ENCODE measurements at regions not wholly inside any gene's neighbourhood (a gene's known extent, or its start where the extent isn't known, plus 50 kb on each side); places are given as distances from the start of the nearest gene placed in this dataset.
A peak's percentile ranks its signal among the peaks of the same experiment; 100 is the strongest.

DNA sequence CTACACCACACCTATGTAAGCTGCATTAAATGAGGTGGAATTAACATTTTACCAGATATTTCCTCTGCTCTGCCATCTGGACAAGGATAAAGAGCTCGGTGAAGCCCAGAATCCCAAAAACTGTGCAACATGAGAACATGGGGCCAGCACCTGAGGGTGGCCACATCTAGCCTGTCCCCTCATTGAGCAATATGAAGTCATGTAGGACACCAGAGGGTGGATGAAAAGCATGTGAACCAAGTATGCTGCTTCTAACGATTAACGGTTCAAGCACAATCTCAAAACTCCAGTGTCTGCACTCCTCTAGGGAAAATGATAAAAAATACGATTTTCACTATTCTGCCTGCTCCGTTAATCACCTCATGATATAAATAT is 545.8 kb downstream of the EBF1 start:
- DNase-seq (ENCODE audit: low read depth): no peak

DNA sequence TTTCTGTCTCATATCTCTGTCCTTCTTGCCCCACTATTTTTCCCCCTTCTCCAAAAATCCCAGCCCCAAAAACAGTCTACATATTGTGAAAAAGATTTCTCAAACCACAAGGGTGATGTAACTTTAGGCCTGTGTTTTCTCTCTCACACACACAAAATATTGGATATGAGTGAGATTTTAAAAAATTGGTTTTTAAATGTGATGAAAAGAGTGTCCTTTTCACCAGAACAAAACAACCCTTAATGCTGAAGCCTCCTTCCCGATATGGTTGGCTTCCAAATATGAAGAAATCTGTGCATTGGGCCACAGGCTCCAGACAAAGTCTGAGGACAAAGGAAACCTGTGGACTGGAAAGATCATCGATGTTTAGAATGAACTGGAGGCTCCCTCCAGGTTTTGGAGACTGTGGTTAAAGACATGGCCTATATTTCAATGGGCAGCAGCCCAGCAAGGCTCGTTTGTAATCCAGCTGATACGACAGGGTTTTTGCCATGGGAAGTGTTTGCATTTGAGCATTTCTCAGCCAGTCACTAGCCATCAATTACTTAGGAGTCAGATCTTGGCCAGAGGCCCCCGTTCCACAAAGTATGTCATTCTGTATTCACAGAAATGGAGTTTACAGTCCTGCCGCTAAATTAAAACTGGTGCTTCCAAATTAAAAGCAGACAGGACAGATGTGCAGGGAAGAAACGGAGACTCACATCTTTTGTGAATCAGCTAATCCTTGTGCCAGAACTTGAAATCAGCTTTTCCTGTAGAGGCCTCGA is 546.3 kb downstream of the EBF1 start:
- no peak for DNase-seq (ENCODE audit: low read depth)

DNA sequence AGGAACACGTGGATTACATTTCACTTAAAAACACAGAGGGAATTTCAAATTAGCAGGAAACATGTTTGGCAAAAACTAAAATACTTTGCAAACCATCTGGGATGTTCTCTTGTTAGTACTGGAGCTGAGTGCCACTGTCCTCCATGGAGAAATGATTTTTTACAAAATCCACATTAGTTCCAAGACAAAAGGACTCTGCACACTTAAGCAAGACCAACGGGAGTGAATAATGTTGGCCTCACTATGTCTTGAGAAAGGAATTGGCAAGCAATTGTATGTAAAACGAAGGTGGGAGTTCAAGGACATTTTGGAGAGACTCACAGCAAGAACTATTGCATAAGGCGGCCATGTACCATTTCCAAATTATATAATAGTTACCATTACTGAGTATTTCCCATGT is 547.5 kb downstream of the EBF1 start:
- no peak for DNase-seq (ENCODE audit: low read depth)

DNA sequence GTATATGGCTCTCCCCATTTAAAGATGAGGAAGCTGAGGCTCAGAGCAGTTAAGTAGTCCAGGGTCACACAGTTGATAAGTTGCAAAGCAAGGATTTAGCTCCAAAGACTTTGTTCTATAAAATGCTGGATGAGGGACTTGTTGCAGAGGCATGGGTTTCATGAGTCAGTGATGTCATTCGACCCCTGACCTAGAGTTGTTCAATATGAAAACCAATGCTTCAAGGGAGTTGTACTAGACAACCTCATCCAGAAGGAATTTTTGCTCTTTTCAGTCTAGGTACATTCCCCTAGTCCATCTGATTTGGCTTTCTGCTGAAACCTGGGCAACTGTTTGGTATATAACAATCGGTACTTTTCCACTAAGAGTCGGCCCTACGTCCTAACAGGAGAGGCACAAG is 550.4 kb downstream of the EBF1 start:
- DNase-seq (ENCODE audit: low read depth): peak; percentile 7

DNA sequence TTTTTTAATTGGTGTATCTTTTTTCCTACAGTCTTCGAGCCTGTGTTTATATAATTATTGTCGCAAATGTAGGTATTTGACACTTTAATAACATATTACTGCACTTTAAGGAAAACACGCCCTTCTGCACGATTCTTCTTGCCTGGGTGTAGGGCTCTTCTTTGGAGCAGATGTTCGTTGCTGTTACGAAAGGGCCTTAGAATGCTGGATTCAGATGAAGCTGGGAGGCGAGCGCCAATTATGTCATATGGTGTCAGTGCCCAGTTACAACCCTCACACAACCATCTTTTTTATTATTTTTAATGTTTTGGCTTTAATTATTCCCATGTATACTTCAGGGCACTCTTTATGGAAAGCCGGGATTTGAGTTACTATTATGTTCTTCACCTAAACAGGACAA is 553.0 kb downstream of the EBF1 start:
- no peak for DNase-seq (ENCODE audit: low read depth)

DNA sequence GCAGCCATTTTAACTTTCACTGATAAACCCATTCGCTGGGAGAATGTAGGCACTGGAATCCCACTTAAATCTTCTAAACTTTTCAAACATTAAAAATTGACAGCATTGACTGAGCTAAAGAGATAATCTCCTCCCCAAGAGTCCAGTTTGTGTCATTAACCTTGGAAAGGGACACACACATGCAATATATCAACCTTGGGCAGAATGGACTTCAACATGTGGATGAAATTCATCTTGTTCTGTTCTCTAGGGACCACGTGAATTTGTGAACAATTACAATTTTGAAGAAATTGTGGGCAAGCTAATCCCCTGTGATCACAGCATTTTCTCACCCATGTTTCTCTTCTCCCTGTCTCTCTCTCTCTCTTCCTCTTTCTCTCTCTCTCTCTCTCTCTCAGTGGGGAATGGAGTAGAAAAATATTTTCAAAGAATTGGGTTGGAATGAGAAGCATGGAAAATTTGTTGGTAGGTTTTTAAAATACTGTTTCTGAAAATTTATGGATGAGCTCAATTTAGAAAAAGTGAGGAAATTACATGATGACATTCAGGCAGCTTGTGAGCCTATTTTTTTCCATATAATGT is 553.7 kb downstream of the EBF1 start:
- no peak for DNase-seq (ENCODE audit: low read depth)

DNA sequence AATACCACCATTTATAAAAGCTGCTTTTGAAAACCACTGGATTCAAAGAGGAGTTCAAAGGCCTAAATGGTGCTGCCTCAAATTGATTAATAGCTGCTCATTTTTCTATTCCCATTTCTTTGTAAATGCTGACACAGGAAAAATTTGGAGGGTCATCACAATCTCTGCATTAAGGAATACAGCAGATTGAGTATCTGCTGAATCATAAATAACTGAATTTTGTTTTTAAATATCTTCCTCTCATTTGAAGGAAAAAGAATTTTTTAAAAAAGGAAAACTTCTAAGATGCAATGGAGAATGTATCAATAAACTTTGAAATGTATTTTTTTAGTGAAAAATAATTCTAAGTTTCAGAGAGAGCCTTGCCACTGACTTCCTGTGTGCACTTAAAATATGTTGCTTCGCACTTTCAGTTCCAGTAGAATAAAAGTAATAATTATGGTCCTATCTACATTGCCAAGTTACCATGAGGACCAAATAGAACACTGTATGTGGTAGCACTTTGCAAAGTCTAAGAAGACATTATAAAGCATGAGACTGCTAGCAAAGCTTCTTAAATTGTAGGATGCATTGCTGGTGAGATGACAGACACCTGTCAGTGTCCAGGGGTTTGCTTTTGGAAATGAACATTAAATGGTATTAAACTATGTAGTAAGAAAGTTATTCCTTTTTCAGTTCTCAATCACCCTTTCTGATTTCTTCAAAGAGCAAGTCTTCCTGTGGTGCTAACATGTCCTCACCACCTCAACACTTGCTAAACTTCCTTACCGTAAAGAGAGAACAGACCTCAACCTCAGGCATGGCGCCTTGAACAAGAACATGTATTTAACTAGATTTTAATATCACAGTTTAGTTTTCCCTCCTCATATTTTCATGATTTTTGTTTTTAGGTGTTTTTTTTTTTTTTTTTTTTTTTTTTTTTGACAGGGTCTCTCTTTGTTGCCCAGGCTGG is 555.1 kb downstream of the EBF1 start:
- no peak for DNase-seq (ENCODE audit: low read depth)

DNA sequence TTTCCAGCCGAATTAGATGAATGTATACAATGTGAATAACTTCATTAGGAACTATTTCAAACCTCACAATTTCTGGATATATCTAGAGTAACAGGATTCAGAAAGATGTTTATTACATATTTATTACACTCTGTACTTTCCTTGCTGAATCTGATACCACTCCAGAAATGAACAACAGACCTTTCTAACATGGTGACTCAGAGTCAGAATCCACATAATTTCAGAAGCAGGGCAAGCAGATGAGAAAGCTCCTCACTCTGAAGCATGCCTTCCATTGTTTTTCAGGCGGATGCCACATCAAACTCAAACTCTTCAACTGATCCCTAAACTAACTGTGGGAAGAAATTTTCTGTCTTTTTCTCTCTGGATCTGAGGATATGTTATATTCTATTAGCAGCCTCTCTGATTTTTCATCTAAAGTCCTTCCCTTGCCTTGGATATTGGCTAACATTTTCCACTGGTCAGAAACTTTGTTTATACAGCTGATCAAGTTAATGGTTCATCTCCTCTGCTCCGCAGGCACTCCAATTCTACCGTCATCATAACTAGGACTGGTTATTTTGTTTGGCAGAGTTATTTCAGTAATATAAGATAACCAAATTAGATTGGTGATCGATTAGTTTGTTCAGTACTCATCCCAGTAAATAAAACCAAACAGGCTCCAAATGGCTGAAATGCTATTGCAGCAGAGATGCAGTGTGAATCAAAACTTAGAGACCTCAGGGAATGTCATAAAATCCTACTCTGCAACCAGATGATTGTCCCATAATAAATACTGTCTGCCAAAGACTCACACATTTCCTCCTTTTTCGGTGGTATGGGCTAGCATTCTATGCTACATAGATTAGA is 556.0 kb downstream of the EBF1 start:
- DNase-seq (ENCODE audit: low read depth): peak; percentile 67

DNA sequence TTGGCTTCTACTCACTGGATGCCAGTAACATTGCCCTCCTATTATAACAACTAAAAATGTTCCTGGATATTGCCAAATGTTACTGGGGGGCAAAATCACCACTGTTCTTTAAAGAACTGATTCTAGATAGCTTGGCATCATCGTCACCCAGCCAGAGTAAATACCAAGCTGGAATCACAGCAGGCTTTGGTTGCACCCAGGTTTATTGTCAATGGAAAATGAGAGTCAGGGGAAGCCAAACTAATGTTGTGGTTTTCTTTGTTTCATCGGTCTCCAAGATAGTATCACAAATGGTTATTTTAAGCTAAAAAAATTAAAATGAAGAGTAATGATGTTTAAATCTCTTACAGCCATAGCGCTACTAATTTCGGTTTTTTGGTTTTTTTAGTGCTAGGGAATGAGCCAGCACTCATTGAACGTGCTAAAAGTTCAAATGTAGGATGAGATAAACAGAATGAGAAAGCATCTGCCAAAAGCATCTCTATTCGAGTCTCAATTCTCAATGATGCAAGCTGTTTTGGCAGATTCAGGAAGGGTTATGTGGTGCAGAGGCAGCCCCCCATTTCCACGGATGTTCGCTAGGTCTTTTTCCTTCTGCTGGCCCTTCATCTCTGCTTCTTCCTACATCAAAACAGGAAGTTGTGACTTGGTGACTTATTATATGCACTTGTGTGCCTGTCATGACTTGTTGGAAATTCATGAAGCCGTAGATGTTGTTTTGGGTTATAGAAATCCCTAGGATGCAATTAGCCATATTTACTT is 558.0 kb downstream of the EBF1 start:
- no peak for DNase-seq (ENCODE audit: low read depth)

DNA sequence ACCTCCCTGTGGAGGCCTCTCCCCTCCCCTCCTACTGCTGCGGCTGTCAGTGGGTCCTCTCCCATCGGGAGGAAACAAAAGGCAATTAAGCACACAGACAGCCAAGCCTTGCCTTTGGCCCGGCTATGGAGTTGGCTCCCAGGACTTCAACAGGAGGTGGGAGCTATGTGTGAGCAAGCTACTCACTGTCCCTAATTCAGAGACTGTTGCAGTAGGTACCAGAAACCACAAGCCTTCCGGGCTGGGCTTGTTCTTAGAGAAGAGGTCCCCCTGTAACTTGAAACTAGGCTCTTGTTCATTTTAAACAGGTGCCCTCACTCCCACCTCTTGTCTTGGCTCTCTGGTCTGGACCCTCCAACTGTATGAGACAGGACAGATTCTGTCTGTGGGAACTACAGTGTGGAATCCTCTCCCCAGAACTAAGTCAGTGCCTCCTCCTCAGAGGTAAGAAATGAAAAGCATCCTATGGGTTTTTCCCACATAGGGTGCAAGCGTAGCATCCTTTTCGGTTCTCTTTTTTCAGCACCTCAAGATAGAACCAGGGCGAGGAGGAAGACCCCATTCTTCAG is 561.1 kb downstream of the EBF1 start:
- no peak for DNase-seq (ENCODE audit: low read depth)

DNA sequence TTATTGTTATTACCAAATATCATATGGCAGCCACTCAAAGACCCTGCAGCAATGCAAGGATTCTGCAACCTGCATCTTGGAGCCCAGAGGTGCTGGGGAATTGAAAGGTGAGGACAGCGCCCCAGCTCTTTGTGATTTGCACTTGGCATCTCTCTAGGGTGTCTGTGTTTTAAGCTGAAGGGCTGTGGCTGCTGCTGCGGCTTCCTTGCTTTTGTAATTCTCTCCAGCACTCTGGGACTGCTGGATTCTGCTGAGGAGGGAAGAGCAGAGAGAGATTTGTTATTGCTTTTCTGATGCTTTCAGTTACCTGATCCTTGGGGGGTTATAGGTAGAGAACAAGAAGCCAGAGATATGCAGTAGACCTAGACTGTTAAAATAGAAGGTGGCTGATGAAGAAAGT is 562.4 kb downstream of the EBF1 start:
- no peak for DNase-seq (ENCODE audit: low read depth)

DNA sequence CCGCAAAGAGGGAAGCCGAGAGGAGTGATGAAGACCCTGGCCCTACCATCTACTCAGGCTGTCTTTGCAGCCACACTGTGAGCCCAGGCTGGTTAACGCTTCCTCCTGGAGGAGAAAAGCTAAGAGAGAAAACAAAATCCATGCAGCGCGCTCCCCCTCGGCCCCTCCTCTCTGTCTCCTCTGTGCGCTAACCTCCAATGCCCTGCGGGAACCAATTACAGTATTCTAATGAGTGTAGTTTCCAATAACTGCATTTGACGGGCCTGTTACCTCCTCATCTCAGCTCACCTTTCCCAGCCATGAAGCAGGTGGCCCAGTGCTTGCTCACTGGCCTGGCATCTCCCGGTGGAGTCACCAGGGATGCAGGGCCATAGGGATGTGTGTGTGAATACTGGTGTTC is 565.5 kb downstream of the EBF1 start:
- no peak for DNase-seq (ENCODE audit: low read depth)

DNA sequence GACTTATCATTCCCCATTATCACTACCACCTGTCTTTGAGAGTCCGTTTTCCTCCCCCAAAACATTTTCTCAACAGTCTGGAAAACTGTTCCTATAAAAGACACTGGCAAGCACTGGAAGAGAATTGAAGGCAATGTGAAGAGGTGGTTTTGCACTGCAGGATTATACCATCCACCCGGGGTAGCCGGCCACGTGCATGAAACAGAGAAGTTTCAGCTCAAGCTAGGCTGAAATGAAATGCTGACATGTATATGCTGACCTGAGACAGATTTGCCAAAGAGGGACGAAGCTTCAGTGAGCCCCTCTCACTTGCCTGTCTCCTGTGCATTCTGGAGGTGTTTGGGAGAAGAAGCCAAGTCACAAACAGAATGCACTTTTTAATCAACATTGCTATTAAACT is 567.0 kb downstream of the EBF1 start:
- no peak for DNase-seq (ENCODE audit: low read depth)

DNA sequence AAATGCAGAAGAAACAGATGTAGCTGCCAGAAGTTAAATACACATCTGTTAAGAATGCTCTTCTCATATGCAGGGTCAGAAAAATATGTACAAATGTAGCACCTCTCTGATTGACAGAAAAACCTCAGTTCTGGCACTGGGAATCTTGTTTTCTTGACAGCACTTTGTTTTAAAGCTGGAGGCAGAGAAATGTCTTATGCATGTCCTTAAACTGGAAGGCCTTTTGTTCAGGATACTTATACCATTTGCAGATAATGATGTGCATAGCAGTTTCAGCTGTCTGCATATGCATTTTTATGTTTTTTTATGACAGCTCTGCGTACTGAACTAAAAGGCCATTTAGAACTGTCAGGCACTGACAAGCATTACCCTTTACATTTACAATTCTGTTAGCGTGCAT is 567.9 kb downstream of the EBF1 start:
- DNase-seq (ENCODE audit: low read depth): no peak

DNA sequence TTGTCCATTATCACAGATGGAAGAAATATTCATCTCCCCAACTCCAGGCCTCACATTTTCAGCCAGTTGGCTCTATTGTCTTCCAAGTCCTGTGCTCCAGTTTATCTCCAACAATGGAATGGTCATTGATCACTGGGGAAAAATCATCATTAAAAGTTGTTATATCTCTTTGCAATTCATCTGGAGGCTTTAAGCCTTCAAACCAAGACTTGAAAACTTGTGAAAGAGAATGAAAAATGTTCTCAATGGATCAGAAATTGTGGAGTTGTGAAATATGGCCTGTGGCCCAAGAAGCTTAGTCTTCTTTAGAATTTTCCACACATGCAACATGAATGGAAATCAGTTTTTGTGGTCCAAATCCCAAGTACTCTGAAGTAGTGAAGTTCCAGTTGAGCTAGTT is 569.6 kb downstream of the EBF1 start:
- DNase-seq (ENCODE audit: low read depth): no peak

DNA sequence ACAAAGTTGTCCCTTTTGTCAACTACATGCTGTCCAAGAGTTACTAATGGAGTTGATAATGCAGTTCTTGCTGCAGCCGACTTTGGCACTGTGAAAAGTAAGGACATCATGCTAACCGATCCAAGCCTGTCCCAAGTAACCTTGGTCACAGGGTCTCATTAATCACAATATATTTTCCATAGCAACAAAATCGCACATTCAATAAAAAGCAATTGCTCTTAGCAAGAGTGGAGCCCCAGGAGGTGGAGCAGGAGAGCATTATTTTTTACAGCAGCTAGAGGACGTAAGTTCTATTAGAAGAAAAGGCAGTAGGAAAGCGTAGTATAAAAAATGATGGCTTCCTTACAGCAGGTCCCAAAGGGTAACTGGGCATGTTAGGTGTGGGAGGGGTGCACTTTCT is 570.3 kb downstream of the EBF1 start:
- DNase-seq (ENCODE audit: low read depth): no peak

DNA sequence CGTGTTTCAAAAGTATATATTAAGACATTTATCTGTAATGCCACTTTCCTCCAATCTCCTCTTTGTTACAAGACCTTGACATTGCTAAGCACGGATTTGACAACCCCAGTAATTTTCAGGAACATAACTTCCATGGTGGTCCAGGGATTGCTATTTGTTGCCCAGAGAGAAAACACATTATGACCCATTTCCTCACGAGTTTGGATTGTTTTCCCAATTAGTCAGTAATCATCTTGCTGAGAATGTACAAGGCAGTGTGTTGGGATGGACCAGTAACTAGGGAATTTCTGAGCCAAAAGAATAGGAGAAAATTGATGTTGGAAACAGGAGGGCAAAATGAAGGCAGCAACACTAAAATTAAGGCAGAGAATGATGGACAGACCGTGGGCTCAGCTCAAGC is 574.1 kb downstream of the EBF1 start:
- DNase-seq (ENCODE audit: low read depth): no peak

DNA sequence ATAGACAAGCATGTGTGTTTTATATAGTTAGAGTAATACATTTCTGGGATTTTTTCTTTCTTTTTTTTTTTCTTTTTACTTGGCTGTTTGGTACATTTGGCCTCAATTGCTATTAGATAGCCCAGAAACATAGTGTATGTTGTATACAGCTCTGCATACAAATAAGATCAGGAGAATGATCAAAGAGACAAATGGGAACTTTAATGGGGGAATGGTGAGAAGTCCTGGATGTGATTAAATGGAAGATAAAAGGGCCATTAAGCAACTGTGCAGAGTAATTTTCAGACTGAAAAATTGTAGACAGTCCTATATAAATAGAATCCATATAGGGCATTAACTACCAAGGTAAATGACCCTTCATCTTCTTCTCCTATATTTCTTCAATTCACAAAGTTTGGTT is 575.6 kb downstream of the EBF1 start:
- no peak for DNase-seq (ENCODE audit: low read depth)

DNA sequence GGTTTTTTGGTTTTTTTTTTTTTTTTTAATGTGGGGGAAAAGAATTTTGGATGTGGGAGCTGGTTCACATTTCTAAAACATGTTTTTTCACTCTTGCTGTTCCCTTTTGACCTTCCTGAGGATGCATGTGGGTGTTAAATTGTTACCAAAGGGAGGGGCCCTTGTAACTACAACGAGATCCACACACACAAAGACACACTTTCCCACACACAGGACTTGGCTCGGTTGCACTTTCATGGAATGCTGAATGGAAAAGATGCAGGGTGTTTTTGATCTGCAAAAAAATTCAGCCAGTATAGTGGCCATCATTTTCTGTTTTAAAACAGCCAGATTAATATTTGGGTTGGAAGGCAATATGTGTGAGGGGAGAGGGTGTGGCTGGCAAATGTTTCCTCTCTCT is 576.9 kb downstream of the EBF1 start:
- no peak for DNase-seq (ENCODE audit: low read depth)

DNA sequence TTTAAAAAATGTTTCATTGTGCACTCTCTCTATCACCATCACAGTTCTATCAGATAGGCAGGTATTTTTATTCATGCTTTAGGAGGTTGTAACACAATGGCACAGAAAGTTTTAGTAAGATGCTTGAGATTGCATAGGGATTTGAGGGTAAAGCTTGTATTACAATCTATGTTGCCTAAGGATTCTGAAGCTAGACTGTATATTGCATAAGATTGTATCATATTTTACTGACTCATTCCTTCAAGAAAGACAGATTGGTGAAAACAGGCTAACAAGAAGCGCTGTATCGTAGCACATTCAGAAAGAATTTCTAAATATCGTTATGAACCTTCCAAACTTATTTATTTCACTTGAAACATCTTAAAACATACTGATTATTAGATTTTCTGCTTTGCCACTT is 577.7 kb downstream of the EBF1 start:
- peak; percentile 76 for DNase-seq (ENCODE audit: low read depth)

DNA sequence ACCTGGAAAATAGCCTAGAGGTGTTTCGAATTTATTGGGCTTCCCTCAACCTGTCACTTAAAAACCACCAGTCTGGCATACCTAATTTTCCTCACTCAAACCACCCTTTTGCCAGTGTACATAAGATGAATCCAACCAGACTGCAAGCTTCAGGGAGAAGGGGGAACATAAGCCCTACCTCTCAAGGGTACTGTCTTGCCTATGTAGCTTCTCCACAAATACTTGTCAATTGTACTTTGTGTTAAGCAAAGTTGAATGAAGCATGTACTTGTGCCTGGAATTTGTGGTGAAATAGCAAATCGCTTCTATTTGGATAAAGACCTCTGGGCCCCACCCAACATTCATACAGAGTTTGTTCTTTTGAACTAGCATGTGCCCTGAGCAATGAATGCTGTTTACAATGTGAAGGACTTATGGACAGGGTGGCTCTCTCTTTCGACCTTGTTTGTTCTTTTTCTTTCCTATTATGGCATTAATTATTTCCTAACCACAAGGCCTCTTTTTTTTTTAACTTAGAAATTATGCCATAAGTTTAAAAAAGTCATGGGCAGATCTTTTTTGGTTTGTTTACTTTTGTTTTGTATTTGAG is 580.2 kb downstream of the EBF1 start:
- DNase-seq (ENCODE audit: low read depth): no peak
